ENCODE measurements at regions not wholly inside any gene's neighbourhood (a gene's known extent, or its start where the extent isn't known, plus 50 kb on each side); places are given as distances from the start of the nearest gene placed in this dataset.

DNA sequence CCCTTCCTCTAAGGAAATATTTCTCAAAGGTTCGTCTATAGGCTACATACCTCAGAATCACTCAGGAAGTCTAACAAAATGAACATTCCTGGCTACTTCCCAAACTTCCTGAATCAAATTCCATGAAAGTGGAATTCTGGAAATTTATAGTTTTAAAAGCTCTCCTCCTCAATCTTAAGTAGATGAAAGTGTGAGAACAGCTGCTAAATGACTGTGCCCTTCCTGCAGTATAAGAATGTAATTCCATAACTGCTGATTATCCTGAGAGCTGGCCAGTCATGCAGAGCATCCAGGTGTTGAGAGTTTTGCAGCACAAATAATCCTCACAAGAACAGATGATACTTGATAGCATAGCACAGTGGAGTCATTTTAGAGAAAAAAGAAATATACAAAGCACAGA is 265.0 kb downstream of the KCNJ3 start:
- peaks cover 19% of the 10 kb centered on the region for H3K4me1 ChIP-seq (ENCODE audit: control insufficient read depth, extremely low read depth, insufficient read depth, low read length)
- H3K79me2 ChIP-seq (ENCODE audit: control insufficient read depth, insufficient read depth, low read length): no peaks in the 10 kb centered on the region
- CTCF ChIA-PET: interaction anchor here (0.9 to 2.4 kb wide), 4 partner anchors 10 to 53 kb away, joined by 3 to 6 read pairs (median 4); no protein-coding TSS in a partner anchor
- dilution Hi-C loops (cut with MboI; ENCODE audit: extremely low pct_ligation_motif_present, low sequenced_read_pairs) (no loop called here), intact Hi-C loops (cut with micrococcal nuclease) (loop anchor here (1.0 to 10.0 kb wide), 3 partner anchors 32 to 431 kb away; no protein-coding TSS in a partner anchor)
- TF ChIP-seq JUN (IDR thresholded peaks at IDR 0.05; ENCODE audit: borderline replicate concordance, insufficient read depth, insufficient read length, low read depth): peak; percentile 4
- TF ChIP-seq GATA2 (IDR thresholded peaks at IDR 0.05; ENCODE audit: insufficient read depth, insufficient read length, low read depth, low read length): peak; percentile 9
- TF ChIP-seq POLR2AphosphoS5 (IDR thresholded peaks at IDR 0.05; ENCODE audit: insufficient read depth, low read depth, low read length): no peak
- peak overlapping the region; percentile 6 for H3K4me2 ChIP-seq (ENCODE audit: insufficient read depth, low read length)
- no TSS peak for BruUV-seq (replicated peaks)
- no peak overlapping the region for H3K9ac ChIP-seq (replicated peaks; ENCODE audit: extremely low read depth, insufficient read depth, low read length)
- POLR2A ChIA-PET: interaction anchor here (0.5 kb wide), 1 partner anchor 769 kb away, joined by 6 read pairs; no protein-coding TSS in a partner anchor
- H4K20me1 ChIP-seq (replicated peaks; ENCODE audit: control insufficient read depth, extremely low read depth, insufficient read depth, low read length): no peaks in the 10 kb centered on the region
- no peak overlapping the region for H2AFZ ChIP-seq (ENCODE audit: low read depth, low read length)
- no peaks in the 10 kb centered on the region for H3K36me3 ChIP-seq (ENCODE audit: control insufficient read depth in 2 of 2, extremely low read depth in 1 of 2, insufficient read depth in 2 of 2, low read length in 2 of 2)
- H3K27me3 ChIP-seq (ENCODE audit: control insufficient read depth in 2 of 2, insufficient read depth in 2 of 2, low read length in 2 of 2): no peaks in the 10 kb centered on the region
- no peaks in the 10 kb centered on the region for H3K9me3 ChIP-seq (replicated peaks; ENCODE audit: control insufficient read depth, insufficient read depth, low read length)
- H3K4me3 ChIP-seq (replicated peaks in 1 of 3; ENCODE audit: insufficient read depth in 1 of 3, low read depth in 1 of 3, low read length in 3 of 3): no peak overlapping the region
- peak overlapping the region; percentile 46 for H3K27ac ChIP-seq (ENCODE audit: insufficient read depth, low read depth, low read length)
- H3K9me1 ChIP-seq (replicated peaks; ENCODE audit: control insufficient read depth, extremely low read depth, insufficient read depth, low read length): no peaks in the 10 kb centered on the region
- FAIRE-seq: no peak
- peak; percentile 82 for DNase-seq (ENCODE audit: low read depth, low spot score)

DNA sequence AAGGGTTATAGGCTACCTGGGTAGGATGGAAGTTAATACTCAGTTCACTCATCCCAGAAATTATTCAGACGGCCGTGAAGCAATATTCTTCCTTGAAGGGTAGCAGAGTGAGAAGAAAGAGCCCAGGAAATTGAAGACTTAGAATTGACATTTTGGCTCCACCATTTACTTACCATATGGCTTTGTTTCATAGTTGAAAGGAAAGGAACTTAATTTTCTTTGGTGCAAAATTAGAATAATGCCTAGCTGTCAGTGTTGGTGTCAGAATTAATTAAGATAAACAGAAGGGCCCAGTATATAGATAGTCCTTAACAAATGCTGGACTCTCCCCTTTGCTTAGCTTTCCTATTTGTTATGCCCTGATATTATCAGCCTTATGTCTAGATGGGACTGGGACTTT is 263.2 kb downstream of the KCNJ3 start:
- Histone ChIP-seq H3K4me3 (replicated peaks in 1 of 3; ENCODE audit: insufficient read depth in 1 of 3, low read depth in 1 of 3, low read length in 3 of 3) (no peak overlapping the region), H3K9ac (replicated peaks; ENCODE audit: extremely low read depth, insufficient read depth, low read length) (no peak overlapping the region), H3K27me3 (ENCODE audit: control insufficient read depth in 2 of 2, insufficient read depth in 2 of 2, low read length in 2 of 2) (no peaks in the 10 kb centered on the region), H3K4me2 (ENCODE audit: insufficient read depth, low read length) (no peak overlapping the region), H3K4me1 (ENCODE audit: control insufficient read depth, extremely low read depth, insufficient read depth, low read length) (peaks cover 19% of the 10 kb centered on the region), H3K36me3 (ENCODE audit: control insufficient read depth in 2 of 2, extremely low read depth in 1 of 2, insufficient read depth in 2 of 2, low read length in 2 of 2) (no peaks in the 10 kb centered on the region), H4K20me1 (replicated peaks; ENCODE audit: control insufficient read depth, extremely low read depth, insufficient read depth, low read length) (no peaks in the 10 kb centered on the region), H3K9me1 (replicated peaks; ENCODE audit: control insufficient read depth, extremely low read depth, insufficient read depth, low read length) (no peaks in the 10 kb centered on the region), H3K9me3 (replicated peaks; ENCODE audit: control insufficient read depth, insufficient read depth, low read length) (no peaks in the 10 kb centered on the region), H3K27ac (ENCODE audit: insufficient read depth, low read depth, low read length) (no peak overlapping the region), H3K79me2 (ENCODE audit: control insufficient read depth, insufficient read depth, low read length) (no peaks in the 10 kb centered on the region), H2AFZ (ENCODE audit: low read depth, low read length) (no peak overlapping the region)
- POLR2A ChIA-PET: no interaction called here
- TF ChIP-seq EZH2 (IDR thresholded peaks at IDR 0.05; ENCODE audit: borderline replicate concordance, low read depth, low read length, severe bottlenecking) (no peak), MYC (IDR thresholded peaks at IDR 0.05; ENCODE audit: low read depth, low read length) (no peak), JUN (IDR thresholded peaks at IDR 0.05; ENCODE audit: borderline replicate concordance, insufficient read depth, insufficient read length, low read depth) (no peak), POLR2AphosphoS5 (IDR thresholded peaks at IDR 0.05; ENCODE audit: insufficient read depth, low read depth, low read length) (no peak), FOS (IDR thresholded peaks at IDR 0.05; ENCODE audit: borderline replicate concordance, insufficient read depth, low read length) (no peak), POLR2A (IDR thresholded peaks at IDR 0.05; ENCODE audit: low read depth, low read length) (no peak), GATA2 (IDR thresholded peaks at IDR 0.05; ENCODE audit: insufficient read depth, insufficient read length, low read depth, low read length) (no peak)
- TF ChIP-seq, protein P1, sequence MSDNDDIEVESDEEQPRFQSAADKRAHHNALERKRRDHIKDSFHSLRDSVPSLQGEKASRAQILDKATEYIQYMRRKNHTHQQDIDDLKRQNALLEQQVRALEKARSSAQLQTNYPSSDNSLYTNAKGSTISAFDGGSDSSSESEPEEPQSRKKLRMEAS (IDR thresholded peaks at IDR 0.05; ENCODE audit: insufficient read depth, insufficient read length): no peak
- TF ChIP-seq, protein P2, sequence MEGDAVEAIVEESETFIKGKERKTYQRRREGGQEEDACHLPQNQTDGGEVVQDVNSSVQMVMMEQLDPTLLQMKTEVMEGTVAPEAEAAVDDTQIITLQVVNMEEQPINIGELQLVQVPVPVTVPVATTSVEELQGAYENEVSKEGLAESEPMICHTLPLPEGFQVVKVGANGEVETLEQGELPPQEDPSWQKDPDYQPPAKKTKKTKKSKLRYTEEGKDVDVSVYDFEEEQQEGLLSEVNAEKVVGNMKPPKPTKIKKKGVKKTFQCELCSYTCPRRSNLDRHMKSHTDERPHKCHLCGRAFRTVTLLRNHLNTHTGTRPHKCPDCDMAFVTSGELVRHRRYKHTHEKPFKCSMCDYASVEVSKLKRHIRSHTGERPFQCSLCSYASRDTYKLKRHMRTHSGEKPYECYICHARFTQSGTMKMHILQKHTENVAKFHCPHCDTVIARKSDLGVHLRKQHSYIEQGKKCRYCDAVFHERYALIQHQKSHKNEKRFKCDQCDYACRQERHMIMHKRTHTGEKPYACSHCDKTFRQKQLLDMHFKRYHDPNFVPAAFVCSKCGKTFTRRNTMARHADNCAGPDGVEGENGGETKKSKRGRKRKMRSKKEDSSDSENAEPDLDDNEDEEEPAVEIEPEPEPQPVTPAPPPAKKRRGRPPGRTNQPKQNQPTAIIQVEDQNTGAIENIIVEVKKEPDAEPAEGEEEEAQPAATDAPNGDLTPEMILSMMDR (IDR thresholded peaks at IDR 0.05; ENCODE audit: extremely low read depth in 1 of 2, insufficient read depth in 1 of 2, low read depth in 1 of 2, low read length in 2 of 2): no peak
- CTCF ChIA-PET: interaction anchor here (1.0 kb wide), 1 partner anchor 9 kb away, joined by 3 read pairs; no protein-coding TSS in a partner anchor
- no peak for DNase-seq (ENCODE audit: low read depth, low spot score)
- dilution Hi-C loops (cut with MboI; ENCODE audit: extremely low pct_ligation_motif_present, low sequenced_read_pairs): no loop called here
- no peak for FAIRE-seq
- intact Hi-C loops (cut with micrococcal nuclease): loop anchor here (10.0 kb wide), 1 partner anchor 263 kb away; no protein-coding TSS in a partner anchor
- BruUV-seq (replicated peaks): no TSS peak
